Heart left ventricle (tissue), 16 donors: ENCODE measurements at regions not wholly inside any gene's neighbourhood (a gene's known extent, or its start where the extent isn't known, plus 50 kb on each side); places are given as distances from the start of the nearest gene placed in this dataset.

ENCODE experiments used
- ATAC-seq, 4 donors: fragments of 200-7000 bp; cut with Tn5 transposase; one replicate each; pipeline ENCODE4 v1.9.1; 2020 to 2022; ENCODE audit warnings: moderate library complexity in 4 of 4, mild to moderate bottlenecking in 3 of 4, moderate number of reproducible peaks in 1 of 4
- DNase-seq, 5 donors: peaks; one replicate each; pipeline ENCODE4 v3.0.0-alpha.2; 2020
- H3K27ac ChIP-seq, 12 donors: fragments of 200-600 bp; sonication (generic) in 4 of 12; one replicate each; pipeline versions ENCODE4 v1.5.0 to v1.8.0; 2016 to 2022; ENCODE audit warnings: mild to moderate bottlenecking in 2 of 12
- H3K27me3 ChIP-seq, 9 donors: fragments of 200-600 bp; sonication (generic) in 2 of 9; one replicate each; pipeline versions ENCODE4 v1.5.1 to v1.8.0; 2016 to 2022; ENCODE audit warnings: mild to moderate bottlenecking in 3 of 9
- H3K36me3 ChIP-seq, 9 donors: fragments of 200-600 bp; sonication (generic) in 2 of 9; one replicate each; pipeline versions ENCODE4 v1.5.0 to v1.8.0; 2018 to 2022; ENCODE audit warnings: mild to moderate bottlenecking in 2 of 9
- H3K4me1 ChIP-seq, 12 donors: fragments of 200-600 bp; sonication (generic) in 4 of 12; one replicate each; pipeline versions ENCODE4 v1.5.0 to v1.8.0; 2016 to 2022; ENCODE audit warnings: mild to moderate bottlenecking in 3 of 12
- H3K4me3 ChIP-seq, 12 donors: fragments of 200-600 bp; sonication (generic) in 4 of 12; one replicate each; pipeline versions ENCODE4 v1.5.0 to v1.8.0; 2017 to 2022; ENCODE audit warnings: mild to moderate bottlenecking in 9 of 12, moderate library complexity in 4 of 12
- H3K9me3 ChIP-seq, 12 donors: fragments of 200-600 bp; sonication (generic) in 4 of 12; one replicate each; pipeline versions ENCODE4 v1.5.0 to v1.8.0; 2016 to 2022; ENCODE audit warnings: mild to moderate bottlenecking in 1 of 12
- CTCF ChIP-seq, 12 donors: fragments of 200-600 bp; sonication (generic) in 4 of 12; IDR thresholded peaks; one replicate each; pipeline versions ENCODE4 v1.5.0 to v1.8.0; 2018 to 2022; ENCODE audit warnings: antibody characterized with exemption in 12 of 12, mild to moderate bottlenecking in 5 of 12
- POLR2A ChIP-seq, 2 donors: fragments of 450-650 bp; IDR thresholded peaks; one replicate each; pipeline ENCODE4 v1.6.1; 2017; ENCODE audit warnings: antibody characterized with exemption in 2 of 2, mild to moderate bottlenecking in 2 of 2, moderate library complexity in 2 of 2
- WGBS, 4 donors: extraction: QIAGEN DNeasy Blood & Tissue Kit in 2 of 4; methylation state at CpG; one replicate each; pipeline versions ENCODE4 v1.1.5 to v1.1.7; 2013 to 2018; 5-methylcytosine and 5-hydroxymethylcytosine counted together
- intact Hi-C, 10 donors: fragments of 100-400 bp; cut with DNase I; formaldehyde crosslinking; loops; one replicate each; pipeline versions ENCODE4 v1.11.1 to v1.14.2; 2022
- donor health status: ischemic (EF 13 %, LVEDD 7.1; RV severe dilation, severe dysfunction).
- donor health status: healthy with polysubstance abuse.
- donor health status: DM: no; HTN: yes; CAD: no.
- donor health status: DM: no; HTN: no; CAD: no.
- donor health status: ischemic (EF 25% LVEDD 6.9; RV normal size, moderate dysfunction).
- donor health status: ischemic (EF 25% LVEDD 5.7; RV mildly dilated, moderate dysfunction).
- donor health status: healthy.
- donor health status: DM: yes; HTN: yes; CAD: no.
- donor health status: ischemic (EF 35%, LVEDD 5.7; RV mildly dilated, moderate dysfunction).
- donor health status: nonischemic (EF 11% LVEDD 7.7; RV severe dilation, severe dysfunction).
- donor health status: DM: yes; HTN: yes; CAD: no.
- donor health status: PGD.
- donor health status: ischemic (EF 29% LVEDD 5.4; RV normal size, mild dysfunction).
- donor health status: nonischemic (EF 23%, LVEDD 6.1; RV moderate dilation, normal function).

GRCh38 chr15:25186906-25187645 is 232.3 kb downstream of the SNRPN start:
- no peaks in the 10 kb centered on the region for H3K36me3 ChIP-seq
- ATAC-seq (no peak), DNase-seq (peak in 3 of 5 donors; percentile 19 to 47 (median 19))
- no peaks in the 10 kb centered on the region for H3K27me3 ChIP-seq
- 85 to 92% (median 86%) methylated on average over 8 to 14 of the region's 14 CpGs for WGBS, 4 donors
- no peaks in the 10 kb centered on the region for H3K4me1 ChIP-seq
- intact Hi-C loops: loop anchor here in 1 of 10 donors (1.0 kb wide), 1 partner anchor 13 kb away; no protein-coding TSS in a partner anchor
- H3K9me3 ChIP-seq: peaks cover 0 to 55% (median 1%) of the 10 kb centered on the region in 12 donors
- TF ChIP-seq POLR2A (IDR thresholded peaks at IDR 0.05) (no peak), CTCF (IDR thresholded peaks at IDR 0.05) (no peak)
- H3K27ac ChIP-seq: no peak overlapping the region
- no peak overlapping the region for H3K4me3 ChIP-seq

GRCh38 chr15:25188051-25188450 is 233.3 kb downstream of the SNRPN start:
- no peaks in the 10 kb centered on the region for H3K36me3 ChIP-seq
- 73 to 80% (median 77%) methylated on average over 7 of the region's 7 CpGs for WGBS, 4 donors
- ATAC-seq (no peak), DNase-seq (peak in 1 of 5 donors; percentile 13)
- H3K9me3 ChIP-seq: peaks cover 0 to 54% (median 0%) of the 10 kb centered on the region in 12 donors
- no peaks in the 10 kb centered on the region for H3K4me1 ChIP-seq
- no peak overlapping the region for H3K27ac ChIP-seq
- TF ChIP-seq CTCF (IDR thresholded peaks at IDR 0.05): no peak
- no peak for TF ChIP-seq POLR2A (IDR thresholded peaks at IDR 0.05)
- no peaks in the 10 kb centered on the region for H3K27me3 ChIP-seq
- intact Hi-C loops: no loop called here
- H3K4me3 ChIP-seq: no peak overlapping the region

GRCh38 chr15:25188551-25189101 is 233.8 kb downstream of the SNRPN start:
- H3K4me1 ChIP-seq: no peaks in the 10 kb centered on the region
- ATAC-seq (no peak), DNase-seq (no peak)
- WGBS, 4 donors: 56 to 76% (median 71%) methylated on average over 6 to 7 of the region's 7 CpGs
- TF ChIP-seq POLR2A (IDR thresholded peaks at IDR 0.05): no peak
- TF ChIP-seq CTCF (IDR thresholded peaks at IDR 0.05): no peak
- H3K4me3 ChIP-seq: no peak overlapping the region
- no peaks in the 10 kb centered on the region for H3K36me3 ChIP-seq
- no peak overlapping the region for H3K27ac ChIP-seq
- peaks cover 0 to 50% (median 0%) of the 10 kb centered on the region in 12 donors for H3K9me3 ChIP-seq
- intact Hi-C loops: no loop called here
- H3K27me3 ChIP-seq: no peaks in the 10 kb centered on the region

GRCh38 chr15:25189551-25189950 is 234.8 kb downstream of the SNRPN start:
- no peaks in the 10 kb centered on the region for H3K4me1 ChIP-seq
- WGBS, 4 donors: 73 to 87% (median 76%) methylated on average over 6 to 11 of the region's 11 CpGs
- TF ChIP-seq CTCF (IDR thresholded peaks at IDR 0.05) (no peak), POLR2A (IDR thresholded peaks at IDR 0.05) (no peak)
- H3K36me3 ChIP-seq: no peaks in the 10 kb centered on the region
- H3K27ac ChIP-seq: no peak overlapping the region
- H3K27me3 ChIP-seq: no peaks in the 10 kb centered on the region
- ATAC-seq: no peak
- no peak for DNase-seq
- no peak overlapping the region for H3K4me3 ChIP-seq
- intact Hi-C loops: no loop called here
- peaks cover 0 to 42% (median 1%) of the 10 kb centered on the region in 12 donors for H3K9me3 ChIP-seq
